ENCODE measurements at regions not wholly inside any gene's neighbourhood (a gene's known extent, or its start where the extent isn't known, plus 50 kb on each side); places are given as distances from the start of the nearest gene placed in this dataset.
"Not testable (repeated sequence)": the region's sequence is repeated elsewhere in the genome, so short reads cannot be mapped to it uniquely, and the experiment has no call there.

DNA sequence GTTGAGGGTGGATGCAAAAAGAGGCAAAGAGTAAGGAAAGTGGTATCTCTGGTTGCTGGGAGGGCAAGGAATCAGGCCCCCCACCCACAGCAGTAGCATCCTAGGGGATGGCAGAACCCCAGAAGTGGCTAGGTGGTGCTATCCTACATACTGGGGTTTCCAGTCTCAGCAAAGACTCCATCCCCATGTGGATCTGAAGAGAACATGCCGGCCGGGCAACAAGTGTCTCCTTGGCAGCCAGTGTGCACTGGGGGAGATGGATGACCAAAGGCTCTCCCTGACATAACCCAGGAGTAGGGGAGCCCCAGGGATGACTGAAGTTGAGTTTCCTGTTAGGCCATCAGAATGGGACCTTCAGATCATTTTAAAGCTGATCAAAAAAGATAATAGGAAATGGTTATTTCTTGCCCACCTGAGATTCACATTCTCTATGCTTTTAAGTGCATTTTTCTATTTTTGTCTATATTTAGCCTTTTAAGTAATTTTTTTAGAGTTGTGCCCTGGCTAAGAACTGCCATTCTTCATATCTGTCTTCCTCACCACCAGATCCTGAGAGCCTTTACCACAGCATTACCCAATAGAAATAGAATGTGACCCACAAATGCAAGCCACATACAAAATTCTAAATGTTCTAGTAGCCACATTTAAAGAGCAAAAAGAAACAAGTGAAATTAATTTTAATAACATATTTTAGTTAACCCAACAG, 78.7 kb upstream of the SMIM23 start:
- intact Hi-C loops (cut with micrococcal nuclease), result no loop called here

DNA sequence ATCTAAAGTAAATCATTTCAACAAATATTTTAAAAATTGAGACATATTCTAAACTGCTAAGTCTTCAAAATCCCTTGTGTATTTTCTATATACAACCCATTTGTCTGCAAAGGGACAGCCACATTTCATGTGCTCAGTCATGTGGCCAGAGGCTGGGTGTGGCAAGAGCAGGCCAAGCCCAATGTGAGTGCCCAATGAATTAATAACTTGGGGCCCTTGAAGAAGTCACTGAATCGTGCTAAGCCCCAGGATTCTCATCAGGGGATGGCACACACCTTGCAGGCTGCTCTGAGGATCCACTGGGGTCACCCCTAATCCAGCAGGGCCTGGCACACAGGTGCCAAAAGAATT, 78.2 kb upstream of the SMIM23 start:
- intact Hi-C loops (cut with micrococcal nuclease), result no loop called here

DNA sequence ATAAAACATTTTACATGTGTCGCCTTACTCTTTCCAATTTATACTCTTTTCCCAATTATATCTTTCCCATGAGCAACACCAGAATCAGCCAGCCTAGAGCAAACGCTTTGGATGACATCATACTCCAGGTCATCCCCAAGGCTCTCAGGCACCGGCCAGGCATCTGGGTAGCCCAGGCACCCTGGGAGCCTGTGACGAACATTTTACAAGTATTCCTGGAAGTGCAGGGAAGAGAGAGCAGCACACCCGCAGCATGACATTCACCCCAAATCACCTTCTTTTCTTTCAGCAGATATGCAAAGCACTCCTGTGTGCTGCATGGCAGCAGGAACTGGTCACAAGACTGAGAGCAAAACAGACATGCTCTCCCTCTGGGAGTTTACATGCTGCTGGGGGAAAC, 75.7 kb upstream of the SMIM23 start:
- intact Hi-C loops (cut with micrococcal nuclease), result no loop called here

DNA sequence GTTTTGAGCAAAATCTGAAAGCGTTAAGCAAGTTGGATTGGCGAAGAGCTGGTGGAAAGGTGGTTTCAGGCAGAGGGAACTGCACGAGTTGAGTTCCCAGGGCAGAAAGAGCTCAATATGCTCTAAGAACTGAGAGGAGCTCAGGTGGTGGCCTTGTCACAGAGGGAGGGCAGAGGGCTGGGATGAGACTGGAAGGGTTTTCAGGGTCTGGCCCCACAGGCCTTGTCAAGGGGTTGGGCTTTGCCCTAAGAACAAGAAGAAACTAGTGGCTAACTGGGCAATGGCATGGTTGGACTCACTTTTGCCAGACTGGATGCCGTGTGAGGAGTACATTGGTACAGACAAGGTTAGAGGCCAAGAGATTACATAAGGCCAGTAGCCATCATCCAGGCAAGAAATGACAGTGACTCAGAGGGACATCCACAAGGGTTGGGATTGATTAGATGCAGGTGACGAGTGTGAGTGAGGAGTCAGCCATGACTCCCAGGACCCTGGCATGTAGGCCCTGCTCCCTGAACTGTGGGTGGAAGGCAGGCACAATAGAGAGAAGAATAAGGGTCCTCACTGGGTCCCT, 75.1 kb upstream of the SMIM23 start:
- intact Hi-C loops (cut with micrococcal nuclease), result no loop called here

DNA sequence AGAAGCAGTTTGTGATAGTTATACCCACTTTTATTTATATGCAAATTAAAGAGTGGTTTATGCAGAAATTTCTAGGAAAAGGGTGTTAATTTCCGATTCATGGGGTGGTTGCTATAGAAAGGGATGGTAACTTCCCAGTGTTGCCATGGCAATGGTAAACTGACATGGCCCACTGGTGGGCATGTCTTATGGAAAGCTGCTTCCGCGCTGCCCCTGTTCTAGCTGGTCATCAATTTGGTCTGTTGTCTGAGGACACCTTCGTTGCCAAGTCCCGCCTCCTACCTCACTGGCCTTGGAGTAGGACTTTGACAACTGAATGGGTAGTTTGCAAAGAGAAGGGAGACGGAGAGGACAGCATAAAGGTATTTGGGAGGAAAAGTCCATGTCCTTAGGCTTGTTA, 74.0 kb upstream of the SMIM23 start:
- intact Hi-C loops (cut with micrococcal nuclease), result no loop called here

DNA sequence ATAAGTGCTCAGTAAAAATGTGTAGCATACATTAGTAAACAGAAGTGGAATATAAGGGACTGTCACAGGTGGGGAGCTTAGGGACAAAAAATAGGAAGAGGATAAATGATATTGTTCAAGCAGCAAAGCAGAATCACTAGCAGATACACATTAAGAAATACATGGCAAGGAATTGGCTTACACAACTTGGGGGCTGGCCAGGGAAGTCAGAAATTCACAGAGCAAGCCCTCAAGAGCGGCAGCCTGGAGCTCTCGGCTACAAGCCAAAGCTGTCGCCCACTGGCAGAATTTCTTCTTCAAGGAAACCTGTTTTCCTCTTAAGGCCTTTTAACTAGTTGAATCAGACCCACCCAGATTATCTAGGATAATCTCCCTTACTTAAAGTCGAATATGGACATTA, 73.0 kb upstream of the SMIM23 start:
- intact Hi-C loops (cut with micrococcal nuclease), result no loop called here

DNA sequence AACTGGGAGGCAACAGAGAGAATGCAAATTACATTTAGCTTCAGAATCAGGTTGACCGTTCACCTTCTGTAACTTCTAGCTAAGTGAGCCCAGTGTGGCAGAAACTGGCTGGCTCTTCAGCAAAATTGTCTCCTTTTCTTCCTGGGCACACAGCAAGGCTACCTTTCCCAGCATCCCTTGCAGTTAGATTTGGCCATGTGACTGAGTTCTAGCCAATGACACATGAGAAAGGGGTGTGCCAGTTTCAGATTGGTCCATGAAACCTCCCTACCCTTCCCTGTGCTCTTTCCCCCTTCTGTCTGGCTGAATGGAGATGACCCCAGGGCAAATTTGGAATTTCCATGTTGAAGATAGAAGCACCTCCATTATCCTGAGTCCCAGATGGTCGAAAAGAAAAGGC, 72.5 kb upstream of the SMIM23 start:
- intact Hi-C loops (cut with micrococcal nuclease), result no loop called here

DNA sequence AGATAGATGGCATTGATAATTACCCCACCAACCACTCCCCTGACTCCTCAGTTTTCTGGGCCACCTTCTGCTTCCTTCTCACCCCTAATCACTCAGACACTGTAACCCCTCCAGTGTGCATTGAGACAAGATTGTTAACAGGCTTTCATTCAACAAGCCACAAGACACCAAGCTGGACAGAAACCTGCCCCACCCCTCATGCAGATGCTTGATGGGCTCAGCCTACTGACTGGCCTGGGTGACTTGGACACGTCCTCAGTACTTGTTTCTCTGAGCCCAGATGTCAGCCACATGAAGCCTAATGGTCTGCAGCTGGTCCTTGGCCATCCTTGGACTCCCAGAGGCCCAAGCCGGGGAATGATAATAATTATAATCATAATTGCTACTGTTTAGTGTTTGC, 71.4 kb upstream of the SMIM23 start:
- intact Hi-C loops (cut with micrococcal nuclease), result no loop called here

DNA sequence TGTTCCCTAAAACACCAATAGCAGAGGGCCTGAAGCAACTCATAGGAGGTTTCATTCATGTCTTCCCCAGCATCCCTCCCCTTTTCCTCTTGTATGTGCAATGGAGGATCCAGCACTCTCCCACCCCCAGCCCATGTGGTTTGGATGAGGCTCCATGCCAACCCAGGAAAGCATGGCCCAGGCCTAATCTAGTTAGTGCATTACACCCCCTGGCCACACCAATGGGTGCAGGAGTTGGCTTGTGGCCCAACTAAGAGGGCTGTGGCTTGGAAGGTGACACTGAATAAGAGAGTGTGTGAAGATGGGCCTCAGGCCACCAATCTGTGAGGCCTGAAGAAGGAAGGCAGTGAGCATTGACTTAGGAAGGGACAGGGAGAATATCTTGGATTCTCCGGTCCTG, 70.8 kb upstream of the SMIM23 start:
- intact Hi-C loops (cut with micrococcal nuclease), result no loop called here

DNA sequence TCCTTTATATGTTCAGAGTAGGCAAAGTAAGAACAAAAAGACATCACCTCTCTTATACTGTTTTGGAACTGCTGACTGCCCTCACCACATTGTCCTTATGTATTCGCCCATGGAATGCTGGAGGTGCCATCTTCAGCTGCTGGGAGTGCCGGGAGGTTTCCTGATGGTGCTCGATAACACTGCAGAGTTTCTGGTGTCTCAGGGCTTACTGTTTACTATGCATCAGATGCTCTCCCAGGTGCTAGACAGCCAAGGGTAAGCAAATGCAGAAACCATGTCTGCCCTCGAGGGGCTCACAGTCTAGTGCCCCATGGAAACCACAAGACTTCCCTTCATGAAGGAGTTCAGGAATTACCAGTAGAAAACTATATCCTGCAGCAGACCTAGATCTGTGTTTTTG, 70.1 kb upstream of the SMIM23 start:
- intact Hi-C loops (cut with micrococcal nuclease), result no loop called here

DNA sequence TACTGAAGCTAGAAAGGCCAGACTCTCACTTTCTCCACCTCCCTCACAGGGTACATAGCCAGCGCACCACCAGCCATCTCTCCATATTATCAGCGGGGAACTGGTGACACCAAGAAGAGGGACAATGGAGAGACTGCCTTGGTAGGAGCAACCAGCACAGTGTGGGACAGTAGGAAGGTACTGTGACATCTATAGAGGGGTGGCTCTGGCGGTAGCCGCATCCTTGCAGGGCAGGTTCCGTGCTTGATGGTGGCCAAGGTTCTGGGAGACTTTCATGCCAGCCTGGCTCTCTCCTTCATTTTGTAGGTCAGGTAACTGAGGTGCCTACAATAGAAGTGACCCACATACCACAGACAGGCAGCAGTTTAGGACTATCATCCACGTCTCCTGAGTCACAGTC, 65.5 kb upstream of the SMIM23 start:
- intact Hi-C loops (cut with micrococcal nuclease), result no loop called here

DNA sequence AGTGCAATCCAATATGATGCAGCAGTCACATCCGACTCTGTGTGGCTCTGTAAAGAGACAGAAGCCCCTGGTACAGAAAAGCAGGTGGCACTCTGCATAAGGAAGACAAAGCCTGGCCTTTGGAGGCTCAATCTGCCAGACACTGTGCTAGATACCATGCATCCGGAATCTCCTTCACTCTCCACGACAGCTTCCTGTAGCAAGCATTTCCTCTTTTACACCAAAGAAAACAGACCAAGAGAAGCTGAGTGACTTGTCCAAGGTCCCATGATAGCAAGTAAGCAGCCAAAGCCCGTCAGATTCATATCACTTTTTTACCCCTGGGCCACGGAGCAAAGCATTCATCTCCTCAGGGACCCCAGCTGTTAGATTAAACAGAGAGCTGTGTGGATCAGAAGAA, 64.2 kb upstream of the SMIM23 start:
- intact Hi-C loops (cut with micrococcal nuclease), result no loop called here

DNA sequence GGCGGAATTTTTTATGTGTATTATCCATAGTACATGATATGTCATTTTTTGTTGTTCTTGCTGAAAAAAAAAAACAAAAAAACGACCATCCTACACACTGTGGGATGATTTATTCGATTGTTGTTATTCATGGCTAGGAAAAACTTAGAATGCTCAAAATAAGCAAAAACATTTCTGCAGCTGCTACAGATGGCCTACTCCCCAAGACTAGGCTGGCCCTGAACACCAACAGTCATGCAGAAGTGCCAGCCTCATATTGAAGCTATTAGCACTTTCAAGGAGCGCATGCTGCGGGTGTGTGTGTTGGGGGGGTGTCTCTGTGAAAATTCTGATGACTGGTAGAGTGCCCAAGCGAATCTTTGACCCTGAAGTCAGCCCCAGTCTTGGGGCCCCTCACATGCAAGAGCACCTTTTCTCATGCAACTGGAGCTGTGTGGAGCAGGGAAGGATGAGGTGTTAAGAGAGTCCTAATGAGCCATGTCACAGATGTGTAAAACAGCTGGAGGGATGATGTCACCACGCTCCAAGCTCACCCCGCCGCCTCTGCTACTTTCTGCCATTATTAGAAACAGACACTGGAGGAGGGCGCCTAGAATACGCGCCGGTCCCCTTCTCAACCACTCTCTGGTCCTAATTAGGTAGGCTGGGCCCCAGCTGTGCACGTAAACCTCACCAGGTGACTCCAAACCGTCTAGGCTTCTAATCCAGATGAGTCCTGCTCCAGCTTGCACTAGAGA, 61.0 kb upstream of the SMIM23 start:
- intact Hi-C loops (cut with micrococcal nuclease), result no loop called here

DNA sequence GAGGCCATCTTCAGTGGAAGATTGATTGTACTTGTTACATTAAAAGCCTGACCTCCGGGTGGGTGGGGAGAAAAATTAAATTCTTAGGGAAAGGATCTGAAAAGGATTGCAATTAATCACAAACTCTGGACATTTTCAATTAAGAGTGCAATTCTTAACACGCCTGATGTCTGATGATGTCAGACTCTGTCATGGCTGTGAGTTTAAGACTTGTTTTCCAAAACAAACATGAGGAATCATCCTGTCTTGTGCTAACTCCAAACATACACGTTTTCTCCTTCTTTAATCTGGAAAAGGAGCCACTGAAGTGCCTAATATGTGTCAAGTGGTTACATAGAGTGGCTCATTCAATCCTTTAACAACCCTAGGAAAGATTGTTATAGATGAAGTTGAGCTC, 60.4 kb upstream of the SMIM23 start:
- intact Hi-C loops (cut with micrococcal nuclease), result no loop called here

DNA sequence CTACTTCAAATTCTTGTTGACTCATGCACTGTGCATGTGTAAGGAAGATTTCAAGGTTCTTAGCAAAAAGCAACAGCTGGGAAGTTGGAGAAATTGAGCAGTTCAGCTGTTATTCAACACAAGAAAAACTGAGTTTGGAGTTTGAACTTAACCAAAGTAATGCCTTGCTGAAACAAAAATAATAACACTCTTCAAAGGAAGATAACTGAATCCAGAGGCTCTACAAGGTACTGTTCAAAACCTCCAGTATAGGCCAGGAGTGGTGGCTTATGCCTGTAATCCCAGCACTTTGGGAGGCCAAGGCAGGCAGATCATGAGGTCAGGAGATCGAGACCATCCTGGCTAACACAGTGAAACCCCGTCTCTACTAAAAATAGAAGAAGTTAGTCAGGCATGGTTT, 58.8 kb upstream of the SMIM23 start:
- intact Hi-C loops (cut with micrococcal nuclease), result not testable (repeated sequence)

DNA sequence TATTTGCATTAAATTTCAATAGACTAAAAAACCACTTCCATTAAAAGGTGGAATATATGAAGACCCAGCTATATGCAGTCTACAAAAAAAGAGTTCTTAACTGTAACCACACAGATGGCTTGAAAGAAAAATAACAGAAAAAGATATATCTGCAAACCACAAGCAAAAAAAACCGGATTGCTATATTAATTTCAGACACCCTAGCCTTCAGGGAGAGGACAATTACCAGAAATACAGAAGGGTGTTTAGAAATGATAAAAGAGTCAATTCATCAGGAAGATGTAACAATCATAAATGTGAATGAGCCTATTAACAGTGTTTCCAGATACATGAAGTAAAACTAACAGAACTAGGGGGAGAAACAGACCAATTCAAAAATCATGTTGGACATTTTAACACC, 56.9 kb upstream of the SMIM23 start:
- intact Hi-C loops (cut with micrococcal nuclease), result no loop called here
